ENCODE measurements at regions not wholly inside any gene's neighbourhood (a gene's known extent, or its start where the extent isn't known, plus 50 kb on each side); places are given as distances from the start of the nearest gene placed in this dataset.

GRCh38 chr11:115656669-115657068, 152.5 kb upstream of the CADM1 start:
- TF ChIP-seq CTCF (IDR thresholded peaks at IDR 0.05; ENCODE audit: poor library complexity, severe bottlenecking), result no peak
- no peak for TF ChIP-seq EP300 (conservative IDR thresholded peaks at IDR 0.05; ENCODE audit: poor library complexity, severe bottlenecking)
- no peak for TF ChIP-seq POLR2AphosphoS5 (IDR thresholded peaks at IDR 0.05)
- TF ChIP-seq MXI1 (conservative IDR thresholded peaks at IDR 0.05; ENCODE audit: poor library complexity, severe bottlenecking), result no peak
- TF ChIP-seq SMC3 (conservative IDR thresholded peaks at IDR 0.05; ENCODE audit: poor library complexity), result no peak
- TF ChIP-seq RAD21 (conservative IDR thresholded peaks at IDR 0.05), result no peak
- TF ChIP-seq REST (IDR thresholded peaks at IDR 0.05; ENCODE audit: borderline replicate concordance), result no peak
- TF ChIP-seq TAF1 (IDR thresholded peaks at IDR 0.05; ENCODE audit: low read depth), result no peak
- TF ChIP-seq EZH2 (IDR thresholded peaks at IDR 0.05; ENCODE audit: borderline replicate concordance, insufficient read depth, low read length, poor library complexity, severe bottlenecking), result no peak

Measured in neural cell (in vitro differentiated cells).